Peyer's patch (tissue), 4 donors: ENCODE measurements at regions not wholly inside any gene's neighbourhood (a gene's known extent, or its start where the extent isn't known, plus 50 kb on each side); places are given as distances from the start of the nearest gene placed in this dataset.

Experiments
- POLR2A ChIP-seq, 2 donors: fragments of 450-650 bp; IDR thresholded peaks; one replicate each; pipeline ENCODE4 v1.5.1; 2017; ENCODE audit warnings: antibody characterized with exemption in 2 of 2, mild to moderate bottlenecking in 2 of 2, moderate library complexity in 2 of 2
- TF ChIP-seq, protein P1 (sequence below), 6 experiments: fragments of 450-650 bp in 4 of 6; fragments of 200-600 bp in 2 of 6; sonication (generic) in 1 of 6; IDR thresholded peaks; one replicate each; pipeline ENCODE4 v1.5.1; 2017 to 2019; ENCODE audit warnings: antibody characterized with exemption in 6 of 6, mild to moderate bottlenecking in 3 of 6, moderate library complexity in 1 of 6

GRCh38 chr18:47752796-47753645 lies 177.4 kb downstream of the SMAD2 start:
- TF ChIP-seq, protein P1, sequence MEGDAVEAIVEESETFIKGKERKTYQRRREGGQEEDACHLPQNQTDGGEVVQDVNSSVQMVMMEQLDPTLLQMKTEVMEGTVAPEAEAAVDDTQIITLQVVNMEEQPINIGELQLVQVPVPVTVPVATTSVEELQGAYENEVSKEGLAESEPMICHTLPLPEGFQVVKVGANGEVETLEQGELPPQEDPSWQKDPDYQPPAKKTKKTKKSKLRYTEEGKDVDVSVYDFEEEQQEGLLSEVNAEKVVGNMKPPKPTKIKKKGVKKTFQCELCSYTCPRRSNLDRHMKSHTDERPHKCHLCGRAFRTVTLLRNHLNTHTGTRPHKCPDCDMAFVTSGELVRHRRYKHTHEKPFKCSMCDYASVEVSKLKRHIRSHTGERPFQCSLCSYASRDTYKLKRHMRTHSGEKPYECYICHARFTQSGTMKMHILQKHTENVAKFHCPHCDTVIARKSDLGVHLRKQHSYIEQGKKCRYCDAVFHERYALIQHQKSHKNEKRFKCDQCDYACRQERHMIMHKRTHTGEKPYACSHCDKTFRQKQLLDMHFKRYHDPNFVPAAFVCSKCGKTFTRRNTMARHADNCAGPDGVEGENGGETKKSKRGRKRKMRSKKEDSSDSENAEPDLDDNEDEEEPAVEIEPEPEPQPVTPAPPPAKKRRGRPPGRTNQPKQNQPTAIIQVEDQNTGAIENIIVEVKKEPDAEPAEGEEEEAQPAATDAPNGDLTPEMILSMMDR (IDR thresholded peaks at IDR 0.05): no peak
- no peak for TF ChIP-seq POLR2A (IDR thresholded peaks at IDR 0.05)
